HL-60 (cell line): ENCODE measurements at regions not wholly inside any gene's neighbourhood (a gene's known extent, or its start where the extent isn't known, plus 50 kb on each side); places are given as distances from the start of the nearest gene placed in this dataset.

Source experiments
- CTCF ChIP-seq: IDR thresholded peaks from one replicate; pipeline ENCODE4 v1.5.1; 2011; ENCODE audit warnings: low read length, control low read depth, inconsistent platforms; ENCODE audit not compliant: insufficient read depth
- POLR2AphosphoS5 ChIP-seq: IDR thresholded peaks from 2 replicates; pipeline ENCODE4 v1.6.1; 2012; ENCODE audit warnings: low read depth

GRCh38 chr13:44637581-44637980 lies 61.5 kb upstream of the TSC22D1 start:
- TF ChIP-seq CTCF (no peak), POLR2AphosphoS5 (no peak)
